Hepatocyte (in vitro differentiated cells): ENCODE measurements at regions not wholly inside any gene's neighbourhood (a gene's known extent, or its start where the extent isn't known, plus 50 kb on each side); places are given as distances from the start of the nearest gene placed in this dataset.

Experiments
- CTCF ChIP-seq: fragments of 200-600 bp; sonication (generic); IDR thresholded peaks from 2 replicates; pipeline ENCODE4 v1.5.1; 2016; ENCODE audit warnings: antibody characterized with exemption, mild to moderate bottlenecking; ENCODE audit not compliant: poor library complexity
- EZH2 ChIP-seq: fragments of 200-600 bp; sonication (generic); IDR thresholded peaks from 2 replicates; pipeline ENCODE4 v1.6.1; 2016; ENCODE audit warnings: antibody characterized with exemption, mild to moderate bottlenecking, borderline replicate concordance
- EZH2phosphoT487 ChIP-seq: fragments of 200-600 bp; sonication (generic); IDR thresholded peaks from one replicate; pipeline ENCODE4 v1.6.1; 2018; ENCODE audit warnings: antibody characterized with exemption, mild to moderate bottlenecking, low read depth, moderate library complexity; ENCODE audit not compliant: unreplicated experiment, severe bottlenecking

GRCh38 chr1:170863621-170864020 is 71.7 kb upstream of the MROH9 start:
- TF ChIP-seq CTCF (no peak), EZH2 (no peak), EZH2phosphoT487 (no peak)
